Smooth muscle cell (in vitro differentiated cells): ENCODE measurements at regions not wholly inside any gene's neighbourhood (a gene's known extent, or its start where the extent isn't known, plus 50 kb on each side); places are given as distances from the start of the nearest gene placed in this dataset.
A peak's percentile ranks its signal among the peaks of the same experiment; 100 is the strongest.

ENCODE experiments used
- DNase-seq: peaks from one replicate; lab custom pipeline; 2025; ENCODE audit not compliant: unreplicated experiment; lab: John Stamatoyannopoulos, UW
- H2AFZ ChIP-seq: fragments of 200-600 bp; sonication (generic); 2 replicates; pipeline ENCODE4 v1.6.0; 2016; ENCODE audit warnings: antibody characterized with exemption, low read depth, mild to moderate bottlenecking
- H3F3A ChIP-seq: fragments of 200-600 bp; sonication (generic); 2 replicates; pipeline ENCODE4 v1.6.0; 2017; ENCODE audit warnings: antibody characterized with exemption, low read depth
- H3K27ac ChIP-seq: fragments of 200-600 bp; sonication (generic); 2 replicates; pipeline ENCODE4 v1.5.1; 2016; ENCODE audit warnings: low read depth, mild to moderate bottlenecking
- H3K27me3 ChIP-seq: fragments of 200-600 bp; sonication (generic); 2 replicates; pipeline ENCODE4 v1.6.1; 2016; ENCODE audit warnings: low read depth, mild to moderate bottlenecking
- H3K36me3 ChIP-seq: fragments of 200-600 bp; sonication (generic); 2 replicates; pipeline ENCODE4 v1.5.1; 2016; ENCODE audit warnings: low read depth
- H3K4me1 ChIP-seq: fragments of 200-600 bp; sonication (generic); 2 replicates; pipeline ENCODE4 v1.5.1; 2016; ENCODE audit warnings: low read depth
- H3K4me2 ChIP-seq: fragments of 200-600 bp; sonication (generic); 2 replicates; pipeline ENCODE4 v1.6.0; 2016; ENCODE audit warnings: mild to moderate bottlenecking
- H3K4me3 ChIP-seq: fragments of 200-600 bp; sonication (generic); 2 replicates; pipeline ENCODE4 v1.5.1; 2016; ENCODE audit warnings: mild to moderate bottlenecking
- H3K79me2 ChIP-seq: fragments of 200-600 bp; sonication (generic); 2 replicates; pipeline ENCODE4 v1.6.0; 2016; ENCODE audit warnings: low read depth, mild to moderate bottlenecking
- H3K9ac ChIP-seq: fragments of 200-600 bp; sonication (generic); 2 replicates; pipeline ENCODE4 v1.6.0; 2016; ENCODE audit warnings: low read depth
- H3K9me3 ChIP-seq: fragments of 200-600 bp; sonication (generic); replicated peaks from 2 replicates; pipeline ENCODE4 v1.5.1; 2016; ENCODE audit warnings: low read depth
- H4K20me1 ChIP-seq: fragments of 200-600 bp; sonication (generic); 2 replicates; pipeline ENCODE4 v1.6.0; 2016; ENCODE audit warnings: low read depth
- WGBS: methylation state at CpG from one replicate; pipeline ENCODE4 v1.1.7; 2016; ENCODE audit warnings: low lambda C conversion rate; 5-methylcytosine and 5-hydroxymethylcytosine counted together
- TF ChIP-seq, protein P1 (sequence below): fragments of 200-600 bp; sonication (generic); IDR thresholded peaks from 2 replicates; pipeline ENCODE4 v1.5.1; 2017; ENCODE audit warnings: borderline replicate concordance, mild to moderate bottlenecking, antibody characterized with exemption; ENCODE audit not compliant: insufficient read depth, poor library complexity, severe bottlenecking

DNA sequence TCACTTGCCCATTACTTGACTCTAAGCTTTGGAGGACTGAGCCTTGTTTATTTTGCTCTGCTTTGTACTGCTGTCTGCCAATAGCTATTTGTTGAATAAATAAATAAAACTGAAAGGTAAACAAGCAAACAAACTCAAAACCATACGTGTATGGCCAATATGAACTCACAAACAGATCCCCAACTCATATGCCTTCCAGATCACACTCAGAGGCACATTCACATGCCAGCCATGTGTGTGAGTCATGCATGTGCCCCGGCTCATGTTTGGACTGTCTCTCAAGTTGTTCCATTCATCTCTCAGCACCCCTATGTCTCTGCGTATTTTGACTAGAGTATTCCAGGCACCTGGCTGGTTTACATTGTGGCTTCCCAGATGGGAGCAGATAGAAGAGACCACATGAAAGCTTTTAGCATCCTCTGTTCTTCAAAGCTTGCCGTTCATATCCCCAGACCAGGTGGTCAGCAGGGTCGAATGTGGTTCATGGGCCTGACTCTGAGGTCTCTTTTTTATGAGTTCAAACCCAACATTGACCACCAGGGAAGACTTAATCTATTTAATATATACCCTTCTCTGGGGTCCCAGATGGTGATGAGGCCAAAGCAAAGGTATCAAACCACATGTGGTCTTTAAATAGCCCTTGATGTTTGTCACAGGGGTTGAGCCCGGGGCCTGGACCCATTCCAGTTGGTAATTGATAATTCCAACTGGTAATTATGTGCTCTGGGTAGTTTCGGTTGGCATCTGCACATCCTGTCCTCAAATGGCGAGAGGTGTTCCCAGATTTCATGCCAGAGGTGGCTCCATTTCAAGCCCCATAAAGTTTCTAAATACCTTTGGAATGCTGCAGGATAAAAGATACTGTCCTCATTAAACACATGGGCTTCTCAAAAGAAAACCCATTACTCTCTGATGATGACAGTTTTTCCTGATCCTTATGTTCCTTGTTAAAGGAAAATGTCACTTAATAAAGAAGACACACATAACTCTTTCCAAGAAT lies 287.3 kb upstream of the MAF start:
- TF ChIP-seq, protein P1, sequence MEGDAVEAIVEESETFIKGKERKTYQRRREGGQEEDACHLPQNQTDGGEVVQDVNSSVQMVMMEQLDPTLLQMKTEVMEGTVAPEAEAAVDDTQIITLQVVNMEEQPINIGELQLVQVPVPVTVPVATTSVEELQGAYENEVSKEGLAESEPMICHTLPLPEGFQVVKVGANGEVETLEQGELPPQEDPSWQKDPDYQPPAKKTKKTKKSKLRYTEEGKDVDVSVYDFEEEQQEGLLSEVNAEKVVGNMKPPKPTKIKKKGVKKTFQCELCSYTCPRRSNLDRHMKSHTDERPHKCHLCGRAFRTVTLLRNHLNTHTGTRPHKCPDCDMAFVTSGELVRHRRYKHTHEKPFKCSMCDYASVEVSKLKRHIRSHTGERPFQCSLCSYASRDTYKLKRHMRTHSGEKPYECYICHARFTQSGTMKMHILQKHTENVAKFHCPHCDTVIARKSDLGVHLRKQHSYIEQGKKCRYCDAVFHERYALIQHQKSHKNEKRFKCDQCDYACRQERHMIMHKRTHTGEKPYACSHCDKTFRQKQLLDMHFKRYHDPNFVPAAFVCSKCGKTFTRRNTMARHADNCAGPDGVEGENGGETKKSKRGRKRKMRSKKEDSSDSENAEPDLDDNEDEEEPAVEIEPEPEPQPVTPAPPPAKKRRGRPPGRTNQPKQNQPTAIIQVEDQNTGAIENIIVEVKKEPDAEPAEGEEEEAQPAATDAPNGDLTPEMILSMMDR = no peak
- Histone ChIP-seq H2AFZ (no peak overlapping the region), H3K79me2 (no peaks in the 10 kb centered on the region), H3K4me3 (no peak overlapping the region), H3K36me3 (no peaks in the 10 kb centered on the region), H3F3A (no peaks in the 10 kb centered on the region), H4K20me1 (no peaks in the 10 kb centered on the region), H3K9ac (no peak overlapping the region), H3K4me2 (no peak overlapping the region), H3K27ac (no peak overlapping the region), H3K9me3 (no peaks in the 10 kb centered on the region), H3K4me1 (no peaks in the 10 kb centered on the region), H3K27me3 (no peaks in the 10 kb centered on the region)
- DNase-seq = no peak
- 81% methylated on average over 8 of the region's 8 CpGs for WGBS

DNA sequence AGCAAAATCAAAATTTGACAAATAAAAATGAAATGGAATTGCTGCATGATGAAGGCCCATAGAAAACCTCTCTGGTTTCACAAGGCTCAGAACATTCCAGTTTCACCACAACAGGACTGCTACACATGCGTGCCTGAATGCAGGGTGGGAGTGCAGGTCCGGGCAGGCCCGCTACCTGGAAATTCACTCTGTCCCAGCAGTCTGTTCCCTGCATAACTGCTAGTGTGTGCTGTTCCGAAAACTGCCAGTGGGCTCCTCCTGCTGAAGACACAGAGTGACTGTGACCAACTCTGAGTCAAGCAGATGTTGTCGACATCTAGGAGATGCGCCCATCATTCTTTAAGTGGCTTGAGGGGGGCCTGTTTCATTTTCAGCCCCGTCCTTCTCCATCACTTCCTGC lies 284.8 kb upstream of the MAF start:
- TF ChIP-seq, protein P1 = no peak
- 71% methylated on average over 7 of the region's 7 CpGs for WGBS
- no peaks in the 10 kb centered on the region for H3K4me1 ChIP-seq
- H3K27ac ChIP-seq = peak overlapping the region; percentile 24
- H3K4me2 ChIP-seq = peak overlapping the region; percentile 10
- no peaks in the 10 kb centered on the region for H3F3A ChIP-seq
- H3K4me3 ChIP-seq = no peak overlapping the region
- peak overlapping the region; percentile 77 for H2AFZ ChIP-seq
- no peaks in the 10 kb centered on the region for H4K20me1 ChIP-seq
- no peaks in the 10 kb centered on the region for H3K9me3 ChIP-seq
- no peak overlapping the region for H3K9ac ChIP-seq
- H3K79me2 ChIP-seq = no peaks in the 10 kb centered on the region
- no peak for DNase-seq
- H3K36me3 ChIP-seq = no peaks in the 10 kb centered on the region
- no peaks in the 10 kb centered on the region for H3K27me3 ChIP-seq

DNA sequence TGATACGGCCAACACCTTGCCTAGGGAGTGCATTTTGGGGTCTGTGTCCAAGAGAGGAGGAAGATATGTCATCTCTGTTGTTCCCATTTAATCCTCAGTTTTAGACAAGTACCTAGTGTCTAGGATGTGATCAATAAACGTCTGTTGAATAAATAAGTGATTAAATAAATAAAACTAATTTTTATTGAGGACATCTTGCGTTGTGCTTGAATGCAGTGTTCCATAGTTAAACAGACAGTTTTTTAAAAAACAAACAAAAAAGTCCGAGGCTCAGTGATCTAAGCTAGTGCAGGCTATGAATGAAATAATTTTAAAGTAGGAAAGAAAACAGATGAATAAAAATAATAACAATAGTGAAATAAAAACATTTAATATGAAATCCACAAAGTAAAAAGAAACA lies 283.0 kb upstream of the MAF start:
- TF ChIP-seq, protein P1 = no peak
- WGBS = 87% methylated on average over 4 of the region's 4 CpGs

More for the DNA sequence above, 283.0 kb upstream of the MAF start:
- no peak overlapping the region for H3K9ac ChIP-seq
- no peaks in the 10 kb centered on the region for H3K27me3 ChIP-seq
- no peak for DNase-seq
- H3K27ac ChIP-seq = no peak overlapping the region
- no peaks in the 10 kb centered on the region for H3K4me1 ChIP-seq
- H3K9me3 ChIP-seq = no peaks in the 10 kb centered on the region
- no peak overlapping the region for H2AFZ ChIP-seq
- no peak overlapping the region for H3K4me2 ChIP-seq
- H3K79me2 ChIP-seq = no peaks in the 10 kb centered on the region
- H3K4me3 ChIP-seq = no peak overlapping the region
- H3F3A ChIP-seq = no peaks in the 10 kb centered on the region
- no peaks in the 10 kb centered on the region for H3K36me3 ChIP-seq
- no peaks in the 10 kb centered on the region for H4K20me1 ChIP-seq
